ENCODE measurements at regions not wholly inside any gene's neighbourhood (a gene's known extent, or its start where the extent isn't known, plus 50 kb on each side); places are given as distances from the start of the nearest gene placed in this dataset.
"Not testable (repeated sequence)": the region's sequence is repeated elsewhere in the genome, so short reads cannot be mapped to it uniquely, and the experiment has no call there.

- Histone ChIP-seq H3K27ac (ENCODE audit: low read depth in 1 of 2, low read length in 2 of 2) (no peak overlapping the region), H3K4me2 (replicated peaks; ENCODE audit: extremely low read depth, low read length, poor library complexity, severe bottlenecking) (no peak overlapping the region), H3K27me3 (ENCODE audit: control insufficient read depth in 2 of 2, insufficient read depth in 2 of 2, low read length in 2 of 2) (no peaks in the 10 kb centered on the region), H2AFZ (ENCODE audit: insufficient read depth, low read depth, low read length, poor library complexity, severe bottlenecking) (no peak overlapping the region), H3K9ac (ENCODE audit: insufficient read depth, low read length, poor library complexity, severe bottlenecking) (no peak overlapping the region), H3K9me3 (replicated peaks in 1 of 2; ENCODE audit: control insufficient read depth in 1 of 2, insufficient read depth in 1 of 2, low read length in 2 of 2) (no peaks in the 10 kb centered on the region), H4K20me1 (ENCODE audit: insufficient read depth, low read length) (no peaks in the 10 kb centered on the region), H3K4me1 (ENCODE audit: control insufficient read depth in 1 of 2, insufficient read depth in 2 of 2, low read length in 2 of 2) (no peaks in the 10 kb centered on the region), H3K79me2 (ENCODE audit: insufficient read depth, low read length) (no peaks in the 10 kb centered on the region), H3K4me3 (replicated peaks in 1 of 3; ENCODE audit: low read depth in 2 of 3, low read length in 3 of 3) (no peak overlapping the region), H3K36me3 (replicated peaks in 1 of 2; ENCODE audit: control insufficient read depth in 1 of 2, insufficient read depth in 2 of 2, low read length in 2 of 2) (no peaks in the 10 kb centered on the region)
- H3K36me3 Mint-ChIP-seq: no peaks in the 10 kb centered on the region
- no peak for DNase-seq
- H3K4me1 Mint-ChIP-seq: no peaks in the 10 kb centered on the region
- no CpG with 5 or more reads among the region's 2 CpGs for WGBS (ENCODE audit: insufficient coverage)
- H3K9me3 Mint-ChIP-seq: no peaks in the 10 kb centered on the region
- no peak overlapping the region for H3K4me3 Mint-ChIP-seq
- H3K27me3 Mint-ChIP-seq (ENCODE audit: low read depth in 3 of 3): peaks cover 0 to 10% (median 2%) of the 10 kb centered on the region in 3 donors
- no peak overlapping the region for H3K27ac Mint-ChIP-seq
- TF ChIP-seq CTCF (IDR thresholded peaks at IDR 0.05): no peak
- intact Hi-C loops (cut with micrococcal nuclease): no loop called here
Measured at GRCh38 chr10:117768333-117769042, 225.9 kb downstream of the EMX2 start.

- WGBS (ENCODE audit: insufficient coverage): 80% methylated on average over 1 of the region's 3 CpGs
- Histone ChIP-seq H3K4me2 (replicated peaks; ENCODE audit: extremely low read depth, low read length, poor library complexity, severe bottlenecking) (no peak overlapping the region), H3K27ac (ENCODE audit: low read depth in 1 of 2, low read length in 2 of 2) (no peak overlapping the region), H3K4me3 (replicated peaks in 1 of 3; ENCODE audit: low read depth in 2 of 3, low read length in 3 of 3) (no peak overlapping the region), H3K27me3 (ENCODE audit: control insufficient read depth in 2 of 2, insufficient read depth in 2 of 2, low read length in 2 of 2) (no peaks in the 10 kb centered on the region), H3K79me2 (ENCODE audit: insufficient read depth, low read length) (no peaks in the 10 kb centered on the region), H3K9ac (ENCODE audit: insufficient read depth, low read length, poor library complexity, severe bottlenecking) (no peak overlapping the region), H3K4me1 (ENCODE audit: control insufficient read depth in 1 of 2, insufficient read depth in 2 of 2, low read length in 2 of 2) (no peaks in the 10 kb centered on the region), H3K36me3 (replicated peaks in 1 of 2; ENCODE audit: control insufficient read depth in 1 of 2, insufficient read depth in 2 of 2, low read length in 2 of 2) (no peaks in the 10 kb centered on the region), H3K9me3 (replicated peaks in 1 of 2; ENCODE audit: control insufficient read depth in 1 of 2, insufficient read depth in 1 of 2, low read length in 2 of 2) (no peaks in the 10 kb centered on the region), H4K20me1 (ENCODE audit: insufficient read depth, low read length) (no peaks in the 10 kb centered on the region), H2AFZ (ENCODE audit: insufficient read depth, low read depth, low read length, poor library complexity, severe bottlenecking) (no peak overlapping the region)
- no peak for DNase-seq
- H3K9me3 Mint-ChIP-seq: peaks cover 0 to 7% (median 0%) of the 10 kb centered on the region in 7 donors
- H3K27me3 Mint-ChIP-seq (ENCODE audit: low read depth in 3 of 3): peaks cover 0 to 6% (median 3%) of the 10 kb centered on the region in 3 donors
- intact Hi-C loops (cut with micrococcal nuclease): no loop called here
- TF ChIP-seq CTCF (IDR thresholded peaks at IDR 0.05): no peak
- no peak overlapping the region for H3K4me3 Mint-ChIP-seq
- no peak overlapping the region for H3K27ac Mint-ChIP-seq
- no peaks in the 10 kb centered on the region for H3K4me1 Mint-ChIP-seq
- no peaks in the 10 kb centered on the region for H3K36me3 Mint-ChIP-seq
Measured at GRCh38 chr10:117775526-117775925, 233.0 kb downstream of the EMX2 start.

- H3K9me3 ChIP-seq (replicated peaks in 1 of 2; ENCODE audit: control insufficient read depth in 1 of 2, insufficient read depth in 1 of 2, low read length in 2 of 2); H3K27ac ChIP-seq (ENCODE audit: low read depth in 1 of 2, low read length in 2 of 2); H3K27ac Mint-ChIP-seq; DNase-seq; H3K4me1 ChIP-seq (ENCODE audit: control insufficient read depth in 1 of 2, insufficient read depth in 2 of 2, low read length in 2 of 2); H3K36me3 ChIP-seq (replicated peaks in 1 of 2; ENCODE audit: control insufficient read depth in 1 of 2, insufficient read depth in 2 of 2, low read length in 2 of 2); H3K36me3 Mint-ChIP-seq; H3K27me3 ChIP-seq (ENCODE audit: control insufficient read depth in 2 of 2, insufficient read depth in 2 of 2, low read length in 2 of 2); H3K79me2 ChIP-seq (ENCODE audit: insufficient read depth, low read length); intact Hi-C loops (cut with micrococcal nuclease); H3K4me3 Mint-ChIP-seq; H3K4me3 ChIP-seq (replicated peaks in 1 of 3; ENCODE audit: low read depth in 2 of 3, low read length in 3 of 3); H4K20me1 ChIP-seq (ENCODE audit: insufficient read depth, low read length); H2AFZ ChIP-seq (ENCODE audit: insufficient read depth, low read depth, low read length, poor library complexity, severe bottlenecking); H3K9ac ChIP-seq (ENCODE audit: insufficient read depth, low read length, poor library complexity, severe bottlenecking); H3K9me3 Mint-ChIP-seq; H3K4me2 ChIP-seq (replicated peaks; ENCODE audit: extremely low read depth, low read length, poor library complexity, severe bottlenecking); H3K4me1 Mint-ChIP-seq; H3K27me3 Mint-ChIP-seq (ENCODE audit: low read depth in 3 of 3): not testable (repeated sequence)
- 100% methylated on average over 3 of the region's 5 CpGs for WGBS (ENCODE audit: insufficient coverage)
Measured at GRCh38 chr10:117777222-117777621, 234.7 kb downstream of the EMX2 start.

Measured in CD14-positive monocyte (primary cell).